PC-3 (cell line): ENCODE measurements at regions not wholly inside any gene's neighbourhood (a gene's known extent, or its start where the extent isn't known, plus 50 kb on each side); places are given as distances from the start of the nearest gene placed in this dataset.
A peak's percentile ranks its signal among the peaks of the same experiment; 100 is the strongest.

Source experiments
- ATAC-seq: fragments of 200-7000 bp; cut with Tn5 transposase; 2 replicates; pipeline ENCODE4 v1.9.1; 2020; ENCODE audit warnings: mild to moderate bottlenecking, moderate library complexity
- BruUV-seq: library from RNA; stranded (reverse); fragments of 400-500 nt; replicated peaks from 2 replicates; lab custom pipeline; 2021; lab: Mats Ljungman, UMichigan
- CTCF ChIA-PET: fragments of 300-600 bp; sonication (Branson Sonifier 250); formaldehyde crosslinking; loops from one replicate; lab custom pipeline; 2022; ENCODE audit warnings: antibody characterized with exemption; lab: Charles Lee
- POLR2A ChIA-PET: fragments of 300-600 bp; sonication (Branson Sonifier 250); formaldehyde crosslinking; loops from one replicate; lab custom pipeline; 2022; ENCODE audit warnings: antibody characterized with exemption; ENCODE audit not compliant: unreplicated experiment; lab: Charles Lee
- DNase-seq: peaks from one replicate; pipeline ENCODE4 v3.0.0-alpha.2; 2015
- H2AFZ ChIP-seq: fragments of 300-600 bp; sonication (generic); 2 replicates; pipeline ENCODE4 v1.6.0; 2016; ENCODE audit warnings: antibody characterized with exemption, low read length
- H3F3A ChIP-seq: fragments of 300-600 bp; sonication (generic); one replicate; pipeline ENCODE4 v1.6.0; 2017; ENCODE audit warnings: antibody characterized with exemption, low read length, control low read depth, mild to moderate bottlenecking; ENCODE audit not compliant: unreplicated experiment
- H3K27ac ChIP-seq: fragments of 300-600 bp; sonication (generic); 2 replicates; pipeline ENCODE4 v1.5.1; 2016; ENCODE audit warnings: mild to moderate bottlenecking, low read length
- H3K27me3 ChIP-seq: fragments of 300-600 bp; sonication (generic); 2 replicates; pipeline ENCODE4 v1.6.1; 2016; ENCODE audit warnings: low read length, mixed read lengths
- H3K36me3 ChIP-seq: fragments of 300-600 bp; sonication (generic); 2 replicates; pipeline ENCODE4 v1.6.1; 2016; ENCODE audit warnings: low read depth, mixed run types, low read length, mixed read lengths
- H3K4me1 ChIP-seq: fragments of 300-600 bp; sonication (generic); 2 replicates; pipeline ENCODE4 v1.5.1; 2016; ENCODE audit warnings: low read length; ENCODE audit not compliant: insufficient read depth
- H3K4me2 ChIP-seq: fragments of 300-600 bp; sonication (generic); 2 replicates; pipeline ENCODE4 v1.6.0; 2016; ENCODE audit warnings: low read length
- H3K4me3 ChIP-seq: fragments of 300-600 bp; sonication (generic); 2 replicates; pipeline ENCODE4 v1.5.1; 2016; ENCODE audit warnings: mild to moderate bottlenecking, low read length, mixed read lengths
- H3K79me2 ChIP-seq: fragments of 300-600 bp; sonication (generic); 2 replicates; pipeline ENCODE4 v1.6.1; 2017; ENCODE audit warnings: low read length, mixed read lengths
- H3K9ac ChIP-seq: fragments of 300-600 bp; sonication (generic); 2 replicates; pipeline ENCODE4 v1.6.0; 2016; ENCODE audit warnings: mild to moderate bottlenecking, low read length
- H3K9me2 ChIP-seq: fragments of 300-600 bp; sonication (generic); replicated peaks from 2 replicates; pipeline ENCODE4 v1.6.1; 2016; ENCODE audit warnings: mixed run types, low read length, mixed read lengths
- H3K9me3 ChIP-seq: fragments of 300-600 bp; sonication (generic); 2 replicates; pipeline ENCODE4 v1.6.1; 2016; ENCODE audit warnings: low read length, mixed read lengths
- H4K20me1 ChIP-seq: fragments of 300-600 bp; sonication (generic); 2 replicates; pipeline ENCODE4 v1.6.1; 2016; ENCODE audit warnings: low read length, mixed read lengths
- EZH2 ChIP-seq: fragments of 300-600 bp; sonication (generic); IDR thresholded peaks from one replicate; pipeline ENCODE4 v1.6.1; 2017; ENCODE audit warnings: antibody characterized with exemption, mild to moderate bottlenecking, low read length; ENCODE audit not compliant: unreplicated experiment
- EZH2phosphoT487 ChIP-seq: fragments of 300-600 bp; sonication (generic); IDR thresholded peaks from 2 replicates; pipeline ENCODE4 v1.6.1; 2018; ENCODE audit warnings: mild to moderate bottlenecking, antibody characterized with exemption, low read length, borderline replicate concordance
- intact Hi-C: fragments of 100-400 bp; cut with micrococcal nuclease; formaldehyde crosslinking; loops from 2 replicates; pipeline ENCODE4 v1.9.0; 2023
- TF ChIP-seq, protein P1 (sequence below): fragments of 300-600 bp; sonication (generic); conservative IDR thresholded peaks from 2 replicates; pipeline ENCODE4 v1.5.1; 2017; ENCODE audit warnings: antibody characterized with exemption, low read depth, mild to moderate bottlenecking, low read length

GRCh38 chr17:69764146-69764545, 310.9 kb upstream of the KCNJ16 start:
- Histone ChIP-seq H3K79me2 (no peaks in the 10 kb centered on the region), H3F3A (peaks cover 4% of the 10 kb centered on the region), H3K9me2 (no peaks in the 10 kb centered on the region), H3K4me1 (peaks cover 41% of the 10 kb centered on the region), H3K9ac (no peak overlapping the region), H2AFZ (no peak overlapping the region), H4K20me1 (no peaks in the 10 kb centered on the region), H3K36me3 (no peaks in the 10 kb centered on the region), H3K27ac (no peak overlapping the region), H3K27me3 (no peaks in the 10 kb centered on the region), H3K9me3 (no peaks in the 10 kb centered on the region), H3K4me3 (no peak overlapping the region), H3K4me2 (peak overlapping the region; percentile 3; the same call in 1 of the 2 replicates)
- ChIA-PET POLR2A (no interaction called here), CTCF (no interaction called here)
- DNase-seq (peak; percentile 38), ATAC-seq (no peak)
- intact Hi-C loops: loop anchor here (5.0 kb wide), 4 partner anchors 107 to 643 kb away; no protein-coding TSS in a partner anchor
- BruUV-seq: no TSS peak
- no peak for TF ChIP-seq EZH2phosphoT487
- TF ChIP-seq, protein P1, sequence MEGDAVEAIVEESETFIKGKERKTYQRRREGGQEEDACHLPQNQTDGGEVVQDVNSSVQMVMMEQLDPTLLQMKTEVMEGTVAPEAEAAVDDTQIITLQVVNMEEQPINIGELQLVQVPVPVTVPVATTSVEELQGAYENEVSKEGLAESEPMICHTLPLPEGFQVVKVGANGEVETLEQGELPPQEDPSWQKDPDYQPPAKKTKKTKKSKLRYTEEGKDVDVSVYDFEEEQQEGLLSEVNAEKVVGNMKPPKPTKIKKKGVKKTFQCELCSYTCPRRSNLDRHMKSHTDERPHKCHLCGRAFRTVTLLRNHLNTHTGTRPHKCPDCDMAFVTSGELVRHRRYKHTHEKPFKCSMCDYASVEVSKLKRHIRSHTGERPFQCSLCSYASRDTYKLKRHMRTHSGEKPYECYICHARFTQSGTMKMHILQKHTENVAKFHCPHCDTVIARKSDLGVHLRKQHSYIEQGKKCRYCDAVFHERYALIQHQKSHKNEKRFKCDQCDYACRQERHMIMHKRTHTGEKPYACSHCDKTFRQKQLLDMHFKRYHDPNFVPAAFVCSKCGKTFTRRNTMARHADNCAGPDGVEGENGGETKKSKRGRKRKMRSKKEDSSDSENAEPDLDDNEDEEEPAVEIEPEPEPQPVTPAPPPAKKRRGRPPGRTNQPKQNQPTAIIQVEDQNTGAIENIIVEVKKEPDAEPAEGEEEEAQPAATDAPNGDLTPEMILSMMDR: no peak
- TF ChIP-seq EZH2: no peak

DNA sequence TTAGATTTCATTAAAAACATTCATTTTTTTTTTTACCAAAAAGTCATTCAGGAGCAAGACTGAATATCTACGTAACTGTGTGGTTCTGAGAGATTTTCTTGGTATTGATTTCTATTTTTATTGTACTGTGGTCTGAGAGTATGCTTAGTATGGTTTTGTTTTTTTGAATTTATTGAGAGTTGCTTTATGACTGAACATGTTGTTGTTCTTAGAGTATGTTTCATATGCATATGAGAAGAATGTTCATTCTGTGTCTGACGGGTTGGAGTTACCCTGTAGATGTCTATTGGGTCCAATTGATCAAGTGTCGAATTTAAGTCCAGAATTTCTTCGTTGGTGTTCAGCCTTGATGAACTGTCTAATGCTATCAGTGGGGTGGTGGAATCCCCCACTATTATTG, 306.0 kb upstream of the KCNJ16 start:
- ChIA-PET CTCF (no interaction called here), POLR2A (no interaction called here)
- no peaks in the 10 kb centered on the region for H3K9me3 ChIP-seq
- no peaks in the 10 kb centered on the region for H4K20me1 ChIP-seq
- peaks cover 22% of the 10 kb centered on the region for H3K4me1 ChIP-seq
- no peaks in the 10 kb centered on the region for H3K27me3 ChIP-seq
- TF ChIP-seq, protein P1: no peak
- TF ChIP-seq EZH2phosphoT487 (no peak), EZH2 (no peak)
- DNase-seq: no peak
- H3K4me2 ChIP-seq: no peak overlapping the region
- no peak for ATAC-seq
- no peaks in the 10 kb centered on the region for H3K9me2 ChIP-seq
- no peak overlapping the region for H3K9ac ChIP-seq
- H3K27ac ChIP-seq: no peak overlapping the region
- H3K79me2 ChIP-seq: no peaks in the 10 kb centered on the region
- H3K36me3 ChIP-seq: no peaks in the 10 kb centered on the region
- no peak overlapping the region for H3K4me3 ChIP-seq
- intact Hi-C loops: no loop called here
- H2AFZ ChIP-seq: no peak overlapping the region
- no TSS peak for BruUV-seq
- H3F3A ChIP-seq: no peaks in the 10 kb centered on the region

GRCh38 chr17:69773081-69773480, 301.9 kb upstream of the KCNJ16 start:
- Histone ChIP-seq H3K79me2 (no peaks in the 10 kb centered on the region), H3K36me3 (no peaks in the 10 kb centered on the region), H3K27ac (no peak overlapping the region), H3K4me3 (no peak overlapping the region), H3F3A (no peaks in the 10 kb centered on the region), H4K20me1 (no peaks in the 10 kb centered on the region), H2AFZ (no peak overlapping the region), H3K4me2 (peak overlapping the region; percentile 21; the same call in 1 of the 2 replicates), H3K9ac (no peak overlapping the region), H3K27me3 (no peaks in the 10 kb centered on the region), H3K9me2 (no peaks in the 10 kb centered on the region), H3K9me3 (no peaks in the 10 kb centered on the region), H3K4me1 (peaks cover 30% of the 10 kb centered on the region)
- ATAC-seq: peak; percentile 30; the same call in 1 of the 2 replicates
- POLR2A ChIA-PET: no interaction called here
- TF ChIP-seq EZH2phosphoT487 (no peak), EZH2 (no peak)
- TF ChIP-seq, protein P1: no peak
- peak; percentile 65 for DNase-seq
- intact Hi-C loops: loop anchor here (10.0 kb wide), 1 partner anchor 852 kb away; no protein-coding TSS in a partner anchor
- CTCF ChIA-PET: interaction anchor here (0.6 kb wide), 1 partner anchor 204 kb away, joined by 3 read pairs; no protein-coding TSS in a partner anchor
- BruUV-seq: no TSS peak
